Keratinocyte (primary cell): ENCODE measurements at regions not wholly inside any gene's neighbourhood (a gene's known extent, or its start where the extent isn't known, plus 50 kb on each side); places are given as distances from the start of the nearest gene placed in this dataset.

ENCODE experiments used
- DNase-seq: peaks from one replicate; pipeline ENCODE4 v3.0.0-alpha.2; 2011; ENCODE audit warnings: low read depth, missing footprints, low spot score
- FAIRE-seq: peaks from 2 replicates; lab custom pipeline; 2011; peaks lifted over from hg19 to GRCh38; lab: Jason Lieb, UNC
- H2AFZ ChIP-seq: 2 replicates; pipeline ENCODE4 v1.6.0; 2012; ENCODE audit warnings: low read length, control low read depth, inconsistent platforms; ENCODE audit not compliant: control insufficient read depth
- H3K27ac ChIP-seq: 2 replicates; pipeline ENCODE4 v1.5.1; 2011; ENCODE audit warnings: low read length; ENCODE audit not compliant: control insufficient read depth, insufficient read depth
- H3K27me3 ChIP-seq: 3 replicates; pipeline ENCODE4 v1.6.0; 2011; ENCODE audit warnings: low read length; ENCODE audit not compliant: control insufficient read depth, insufficient read depth; ENCODE audit errors: extremely low read depth
- H3K36me3 ChIP-seq, 2 experiments: 2 replicates in 1 of 2; 3 replicates in 1 of 2; pipeline ENCODE4 v1.5.1; 2011; ENCODE audit warnings: low read length in 2 of 2, mild to moderate bottlenecking in 1 of 2; ENCODE audit not compliant: control insufficient read depth in 2 of 2, insufficient read depth in 2 of 2; ENCODE audit errors: extremely low read depth in 1 of 2
- H3K4me1 ChIP-seq: 3 replicates; pipeline ENCODE4 v1.5.1; 2011; ENCODE audit warnings: low read length; ENCODE audit not compliant: control insufficient read depth, insufficient read depth; ENCODE audit errors: extremely low read depth
- H3K4me2 ChIP-seq: 3 replicates; pipeline ENCODE4 v1.6.0; 2011; ENCODE audit warnings: low read depth, low read length; ENCODE audit not compliant: control insufficient read depth, insufficient read depth; ENCODE audit errors: extremely low read depth
- H3K4me3 ChIP-seq, 3 experiments: fragments of 200-600 bp in 1 of 3; sonication (generic) in 1 of 3; 2 replicates in 2 of 3; 3 replicates in 1 of 3; pipeline ENCODE4 v1.5.1; 2011 to 2016; ENCODE audit warnings: low read length in 3 of 3, mild to moderate bottlenecking in 3 of 3, control low read depth in 2 of 3, inconsistent platforms in 1 of 3, low read depth in 1 of 3, mixed read lengths in 1 of 3, mixed run types in 1 of 3, moderate library complexity in 1 of 3; ENCODE audit not compliant: control insufficient read depth in 2 of 3, insufficient read depth in 2 of 3; ENCODE audit errors: extremely low read depth in 1 of 3
- H3K79me2 ChIP-seq: 2 replicates; pipeline ENCODE4 v1.6.0; 2012; ENCODE audit warnings: low read length; ENCODE audit not compliant: control insufficient read depth, insufficient read depth
- H3K9ac ChIP-seq: 3 replicates; pipeline ENCODE4 v1.6.0; 2011; ENCODE audit warnings: low read length; ENCODE audit not compliant: control insufficient read depth, insufficient read depth; ENCODE audit errors: extremely low read depth
- H3K9me1 ChIP-seq: 3 replicates; pipeline ENCODE4 v1.6.0; 2011; ENCODE audit warnings: low read length; ENCODE audit not compliant: control insufficient read depth, insufficient read depth; ENCODE audit errors: extremely low read depth
- H3K9me3 ChIP-seq: 2 replicates; pipeline ENCODE4 v1.5.1; 2012; ENCODE audit warnings: low read depth, low read length; ENCODE audit not compliant: control insufficient read depth
- H4K20me1 ChIP-seq: 3 replicates; pipeline ENCODE4 v1.6.0; 2011; ENCODE audit warnings: low read length; ENCODE audit not compliant: control insufficient read depth, insufficient read depth; ENCODE audit errors: extremely low read depth
- CTCF ChIP-seq, 3 experiments: IDR thresholded peaks in 1 of 3; conservative IDR thresholded peaks in 1 of 3; optimal IDR thresholded peaks in 1 of 3; 2 replicates in 2 of 3; 3 replicates in 1 of 3; pipeline versions ENCODE3 to v1.5.1; 2011; ENCODE audit warnings: low read length in 3 of 3, mild to moderate bottlenecking in 3 of 3, moderate library complexity in 2 of 3, control low read depth in 1 of 3, inconsistent platforms in 1 of 3; ENCODE audit not compliant: insufficient read depth in 2 of 3; ENCODE audit errors: extremely low read depth in 1 of 3
- EZH2 ChIP-seq: IDR thresholded peaks from one replicate; pipeline ENCODE4 v1.6.1; 2012; ENCODE audit warnings: inconsistent platforms, mild to moderate bottlenecking, low read length, moderate library complexity
- dilution Hi-C: fragments of 300-500 bp; cut with MboI; formaldehyde crosslinking; loops from one replicate; pipeline ENCODE4 v1.7.0; 2020; ENCODE audit warnings: low sequenced_read_pairs; ENCODE audit not compliant: extremely low pct_ligation_motif_present

GRCh38 chr11:41799754-41800153 is 340.3 kb upstream of the LRRC4C start:
- Histone ChIP-seq H3K79me2 (no peaks in the 10 kb centered on the region), H3K9ac (no peak overlapping the region), H3K27me3 (no peaks in the 10 kb centered on the region), H3K9me3 (no peaks in the 10 kb centered on the region), H2AFZ (no peak overlapping the region), H3K27ac (no peak overlapping the region), H4K20me1 (no peaks in the 10 kb centered on the region), H3K36me3 (no peaks in the 10 kb centered on the region), H3K4me2 (no peak overlapping the region), H3K4me1 (no peaks in the 10 kb centered on the region), H3K9me1 (no peaks in the 10 kb centered on the region), H3K4me3 (no peak overlapping the region)
- FAIRE-seq (no peak), DNase-seq (no peak)
- no peak for TF ChIP-seq CTCF (optimal IDR thresholded peaks at IDR 0.05 in 1 of 3, IDR thresholded peaks at IDR 0.05 in 1 of 3, conservative IDR thresholded peaks at IDR 0.05 in 1 of 3; ENCODE audit: extremely low read depth in 1 of 3, insufficient read depth in 2 of 3, low read length in 3 of 3)
- TF ChIP-seq EZH2 = no peak
- dilution Hi-C loops = no loop called here

GRCh38 chr11:41803895-41804294 is 344.4 kb upstream of the LRRC4C start:
- DNase-seq (no peak), FAIRE-seq (no peak)
- Histone ChIP-seq H3K36me3 (no peaks in the 10 kb centered on the region), H3K4me3 (no peak overlapping the region), H3K9me1 (no peaks in the 10 kb centered on the region), H3K27ac (no peak overlapping the region), H3K9me3 (no peaks in the 10 kb centered on the region), H3K79me2 (no peaks in the 10 kb centered on the region), H2AFZ (no peak overlapping the region), H3K9ac (no peak overlapping the region), H3K4me2 (no peak overlapping the region), H3K4me1 (no peaks in the 10 kb centered on the region), H3K27me3 (no peaks in the 10 kb centered on the region), H4K20me1 (no peaks in the 10 kb centered on the region)
- TF ChIP-seq EZH2 = no peak
- no peak for TF ChIP-seq CTCF (optimal IDR thresholded peaks at IDR 0.05 in 1 of 3, IDR thresholded peaks at IDR 0.05 in 1 of 3, conservative IDR thresholded peaks at IDR 0.05 in 1 of 3; ENCODE audit: extremely low read depth in 1 of 3, insufficient read depth in 2 of 3, low read length in 3 of 3)
- dilution Hi-C loops = no loop called here
